GM23338 (cell line): ENCODE measurements at regions not wholly inside any gene's neighbourhood (a gene's known extent, or its start where the extent isn't known, plus 50 kb on each side); places are given as distances from the start of the nearest gene placed in this dataset.
A peak's percentile ranks its signal among the peaks of the same experiment; 100 is the strongest.

Experiments
- ATAC-seq: fragments of 200-7000 bp; cut with Tn5 transposase; 3 replicates; pipeline ENCODE4 v1.9.1; 2020
- DNase-seq: peaks from one replicate; pipeline ENCODE4 v3.0.0-alpha.2; 2015; ENCODE audit warnings: low spot score
- H2AFZ ChIP-seq: fragments of 200-600 bp; sonication (generic); 2 replicates; pipeline ENCODE4 v1.8.0; 2016; ENCODE audit warnings: antibody characterized with exemption, mild to moderate bottlenecking, moderate library complexity
- H3F3A ChIP-seq: fragments of 200-600 bp; sonication (generic); replicated peaks from 2 replicates; pipeline ENCODE4 v1.8.0; 2017; ENCODE audit warnings: antibody characterized with exemption, mixed run types, low read depth
- H3K27ac ChIP-seq: fragments of 200-600 bp; sonication (generic); 2 replicates; pipeline ENCODE4 v1.6.1; 2016; ENCODE audit warnings: low read depth
- H3K27me3 ChIP-seq: fragments of 200-600 bp; sonication (generic); 2 replicates; pipeline ENCODE4 v1.8.0; 2016; ENCODE audit warnings: mild to moderate bottlenecking, mixed run types, moderate library complexity; ENCODE audit not compliant: insufficient read depth
- H3K36me3 ChIP-seq: fragments of 200-600 bp; sonication (generic); 2 replicates; pipeline ENCODE4 v1.8.0; 2016; ENCODE audit warnings: mild to moderate bottlenecking; ENCODE audit not compliant: insufficient read depth
- H3K4me1 ChIP-seq: fragments of 200-600 bp; sonication (generic); 2 replicates; pipeline ENCODE4 v1.8.0; 2016; ENCODE audit warnings: mild to moderate bottlenecking, moderate library complexity; ENCODE audit not compliant: insufficient read depth
- H3K4me2 ChIP-seq: fragments of 200-600 bp; sonication (generic); 2 replicates; pipeline ENCODE4 v1.7.1; 2017; ENCODE audit warnings: mixed run types
- H3K4me3 ChIP-seq: fragments of 200-600 bp; sonication (generic); 2 replicates; pipeline ENCODE4 v1.6.1; 2016; ENCODE audit warnings: mixed run types
- H3K79me2 ChIP-seq: fragments of 200-600 bp; sonication (generic); replicated peaks from 2 replicates; pipeline ENCODE4 v1.8.0; 2017; ENCODE audit warnings: mild to moderate bottlenecking; ENCODE audit not compliant: insufficient read depth
- H3K9me2 ChIP-seq: fragments of 200-600 bp; sonication (generic); 2 replicates; pipeline ENCODE4 v1.8.0; 2017; ENCODE audit not compliant: insufficient read depth
- H4K20me1 ChIP-seq: fragments of 200-600 bp; sonication (generic); replicated peaks from 2 replicates; pipeline ENCODE4 v1.8.0; 2017; ENCODE audit warnings: mild to moderate bottlenecking; ENCODE audit not compliant: insufficient read depth
- H3K27ac Mint-ChIP-seq: 2 replicates; pipeline ENCODE4 v1.8.0; 2020; ENCODE audit warnings: inconsistent platforms, mild to moderate bottlenecking, moderate library complexity, mixed read lengths
- H3K27me3 Mint-ChIP-seq: 3 replicates; pipeline ENCODE4 v1.8.0; 2022; ENCODE audit warnings: low read depth, mild to moderate bottlenecking, moderate library complexity, mixed read lengths, inconsistent platforms; ENCODE audit not compliant: insufficient read depth, poor library complexity
- H3K36me3 Mint-ChIP-seq: 3 replicates; pipeline ENCODE4 v1.8.0; 2021; ENCODE audit warnings: low read depth, mild to moderate bottlenecking, inconsistent platforms, moderate library complexity, mixed read lengths
- H3K4me1 Mint-ChIP-seq: 3 replicates; pipeline ENCODE4 v1.8.0; 2020; ENCODE audit warnings: mild to moderate bottlenecking, inconsistent platforms, mixed read lengths
- H3K4me3 Mint-ChIP-seq: 3 replicates; pipeline ENCODE4 v1.8.0; 2021; ENCODE audit warnings: moderate library complexity, mild to moderate bottlenecking, inconsistent platforms, mixed read lengths
- H3K9me3 Mint-ChIP-seq: 3 replicates; pipeline ENCODE4 v1.8.0; 2020; ENCODE audit warnings: moderate library complexity, mild to moderate bottlenecking, inconsistent platforms, mixed read lengths
- CREB1 ChIP-seq: fragments of 250-450 bp; sonication (Bioruptor Pico); IDR thresholded peaks from 2 replicates; pipeline ENCODE4 v1.5.0; 2020; ENCODE audit warnings: low read depth, mild to moderate bottlenecking, moderate library complexity
- CTCF ChIP-seq, 2 experiments: fragments of 200-600 bp in 1 of 2; sonication (generic) in 1 of 2; conservative IDR thresholded peaks; 2 replicates each; pipeline versions ENCODE4 v1.5.1 to v1.6.1; 2016 to 2017; ENCODE audit warnings: antibody characterized with exemption in 2 of 2, low read depth in 2 of 2, mild to moderate bottlenecking in 2 of 2, moderate library complexity in 1 of 2
- ETS1 ChIP-seq: IDR thresholded peaks from 2 replicates; pipeline ENCODE4 v1.6.1; 2016; ENCODE audit warnings: antibody characterized with exemption
- EZH2 ChIP-seq: fragments of 200-600 bp; sonication (generic); IDR thresholded peaks from one replicate; pipeline ENCODE4 v1.8.0; 2017; ENCODE audit warnings: antibody characterized with exemption, mild to moderate bottlenecking, low read depth; ENCODE audit not compliant: unreplicated experiment
- EZH2phosphoT487 ChIP-seq: fragments of 200-600 bp; sonication (generic); IDR thresholded peaks from one replicate; pipeline ENCODE4 v1.8.1; 2018; ENCODE audit warnings: antibody characterized with exemption; ENCODE audit not compliant: unreplicated experiment
- JUNB ChIP-seq: IDR thresholded peaks from one replicate; pipeline ENCODE4 v1.6.1; 2016; ENCODE audit warnings: antibody characterized with exemption; ENCODE audit not compliant: unreplicated experiment
- NANOG ChIP-seq: IDR thresholded peaks from 2 replicates; pipeline ENCODE4 v1.6.1; 2016; ENCODE audit warnings: antibody characterized with exemption, borderline replicate concordance
- POLR2AphosphoS5 ChIP-seq: IDR thresholded peaks from 2 replicates; pipeline ENCODE4 v1.6.1; 2016; ENCODE audit warnings: antibody characterized with exemption, low read depth
- REST ChIP-seq: IDR thresholded peaks from one replicate; pipeline ENCODE4 v1.6.1; 2018; ENCODE audit warnings: antibody characterized with exemption; ENCODE audit not compliant: unreplicated experiment
- ZNF331 ChIP-seq: fragments of 250-450 bp; sonication (Bioruptor Pico); IDR thresholded peaks from 2 replicates; pipeline ENCODE4 v1.5.0; 2020; ENCODE audit warnings: low read depth, mild to moderate bottlenecking, moderate library complexity
- ZNF462 ChIP-seq: fragments of 250-450 bp; sonication (Bioruptor Pico); IDR thresholded peaks from 2 replicates; pipeline ENCODE4 v1.5.0; 2020; ENCODE audit warnings: mild to moderate bottlenecking, moderate library complexity

- TF ChIP-seq REST: no peak
- no peak for TF ChIP-seq ETS1
- no peak for TF ChIP-seq POLR2AphosphoS5
- TF ChIP-seq EZH2phosphoT487: no peak
Observed at GRCh38 chr6:150527100-150527499, 72.6 kb upstream of the PLEKHG1 start (continued).

- H3K4me2 ChIP-seq: no peak overlapping the region
- H3K9me2 ChIP-seq: peaks cover 12% of the 10 kb centered on the region
- H4K20me1 ChIP-seq: no peaks in the 10 kb centered on the region
- H3K27ac Mint-ChIP-seq: no peak overlapping the region
- H3K79me2 ChIP-seq: no peaks in the 10 kb centered on the region
- no peaks in the 10 kb centered on the region for H3F3A ChIP-seq
- no peak overlapping the region for H3K4me3 ChIP-seq
- peaks cover 4% of the 10 kb centered on the region for H3K27me3 Mint-ChIP-seq
- H2AFZ ChIP-seq: peak overlapping the region; percentile 82
- no peaks in the 10 kb centered on the region for H3K9me3 Mint-ChIP-seq
- no peak overlapping the region for H3K4me3 Mint-ChIP-seq
- no peaks in the 10 kb centered on the region for H3K27me3 ChIP-seq
- DNase-seq (peak; percentile 85), ATAC-seq (peak; percentile 100)
- H3K4me1 Mint-ChIP-seq: peaks cover 29% of the 10 kb centered on the region
- no peak overlapping the region for H3K27ac ChIP-seq
- H3K36me3 Mint-ChIP-seq: no peaks in the 10 kb centered on the region
- TF ChIP-seq CTCF (conservative IDR thresholded peaks at IDR 0.05; ENCODE audit: low read depth in 2 of 2) (no peak), CREB1 (CRISPR knock-in tag) (no peak), ZNF331 (CRISPR knock-in tag) (no peak), JUNB (no peak), EZH2phosphoT487 (no peak), EZH2 (no peak), ETS1 (no peak), NANOG (no peak), ZNF462 (CRISPR knock-in tag) (no peak)
- peaks cover 9% of the 10 kb centered on the region; the same call in 1 of the 2 replicates for H3K4me1 ChIP-seq
- no peaks in the 10 kb centered on the region for H3K36me3 ChIP-seq
Observed at GRCh38 chr6:150528648-150529285, 70.9 kb upstream of the PLEKHG1 start.
